IMR-90 (cell line): ENCODE measurements at regions not wholly inside any gene's neighbourhood (a gene's known extent, or its start where the extent isn't known, plus 50 kb on each side); places are given as distances from the start of the nearest gene placed in this dataset.

Source experiments
- ATAC-seq: fragments of 200-7000 bp; cut with Tn5 transposase; 2 replicates; pipeline ENCODE4 v1.9.1; 2020; ENCODE audit warnings: low read depth, mild to moderate bottlenecking, moderate library complexity
- BruUV-seq: library from RNA; stranded (reverse); fragments of 400-500 nt; replicated peaks from 2 replicates; lab custom pipeline; 2021; lab: Mats Ljungman, UMichigan
- CTCF ChIA-PET: fragments of 300-600 bp; formaldehyde crosslinking; extraction: SDS; loops from one replicate; lab custom pipeline; 2021; ENCODE audit warnings: antibody characterized with exemption; lab: Yijun Ruan, JAX
- POLR2A ChIA-PET: fragments of 300-600 bp; sonication (Branson Sonifier 250); formaldehyde crosslinking; loops from one replicate; lab custom pipeline; 2022; ENCODE audit warnings: antibody characterized with exemption; ENCODE audit not compliant: unreplicated experiment; lab: Charles Lee
- DNase-seq: peaks from one replicate; pipeline ENCODE4 v3.0.0; 2013
- H2AFZ ChIP-seq: replicated peaks from 2 replicates; pipeline ENCODE3; 2013; ENCODE audit warnings: low read length, mild to moderate bottlenecking; ENCODE audit not compliant: poor library complexity
- H2AK5ac ChIP-seq: 2 replicates; pipeline ENCODE4 v1.6.1; 2013; ENCODE audit warnings: low read depth, low read length, inconsistent platforms
- H2AK9ac ChIP-seq: replicated peaks from 2 replicates; pipeline ENCODE3; 2013; ENCODE audit warnings: mild to moderate bottlenecking, low read depth, low read length, moderate library complexity; ENCODE audit not compliant: poor library complexity
- H2BK120ac ChIP-seq: 2 replicates; pipeline ENCODE4 v1.6.1; 2013; ENCODE audit warnings: low read depth, low read length, inconsistent platforms
- H2BK15ac ChIP-seq: 3 replicates; pipeline ENCODE4 v1.6.1; 2013; ENCODE audit warnings: low read depth, low read length, inconsistent platforms
- H2BK20ac ChIP-seq: 2 replicates; pipeline ENCODE4 v1.6.1; 2013; ENCODE audit warnings: low read depth, mild to moderate bottlenecking, inconsistent platforms, low read length, moderate library complexity
- H2BK5ac ChIP-seq: 2 replicates; pipeline ENCODE4 v1.6.1; 2013; ENCODE audit warnings: mild to moderate bottlenecking, low read depth, low read length, inconsistent platforms; ENCODE audit not compliant: poor library complexity, severe bottlenecking
- H3K14ac ChIP-seq: replicated peaks from 2 replicates; pipeline ENCODE4 v1.6.1; 2013; ENCODE audit warnings: low read depth, low read length, inconsistent platforms
- H3K18ac ChIP-seq: 2 replicates; pipeline ENCODE4 v1.6.1; 2013; ENCODE audit warnings: low read depth, low read length, control low read depth
- H3K23ac ChIP-seq: 2 replicates; pipeline ENCODE4 v1.6.1; 2013; ENCODE audit warnings: low read depth, low read length, inconsistent platforms
- H3K27ac ChIP-seq: 2 replicates; pipeline ENCODE4 v1.5.1; 2013; ENCODE audit warnings: mild to moderate bottlenecking, control low read depth, low read length; ENCODE audit not compliant: insufficient read depth
- H3K27me3 ChIP-seq: 2 replicates; pipeline ENCODE4 v1.6.1; 2013; ENCODE audit warnings: low read length; ENCODE audit not compliant: control insufficient read depth, insufficient read depth
- H3K36me3 ChIP-seq: 2 replicates; pipeline ENCODE4 v1.6.1; 2013; ENCODE audit warnings: low read length, mixed read lengths; ENCODE audit not compliant: control insufficient read depth, insufficient read depth
- H3K4ac ChIP-seq: 2 replicates; pipeline ENCODE4 v1.6.1; 2013; ENCODE audit warnings: low read depth, low read length, inconsistent platforms
- H3K4me1 ChIP-seq: 2 replicates; pipeline ENCODE4 v1.6.1; 2013; ENCODE audit warnings: low read length, mixed read lengths; ENCODE audit not compliant: control insufficient read depth, insufficient read depth
- H3K4me2 ChIP-seq: 2 replicates; pipeline ENCODE4 v1.6.1; 2013; ENCODE audit warnings: low read depth, mild to moderate bottlenecking, control low read depth, low read length, moderate library complexity
- H3K4me3 ChIP-seq: 2 replicates; pipeline ENCODE4 v1.5.1; 2013; ENCODE audit warnings: low read depth, mild to moderate bottlenecking, control low read depth, low read length, moderate library complexity; ENCODE audit not compliant: insufficient read depth
- H3K56ac ChIP-seq: 2 replicates; pipeline ENCODE4 v1.6.1; 2013; ENCODE audit warnings: low read length, inconsistent platforms; ENCODE audit not compliant: insufficient read depth; ENCODE audit errors: extremely low read depth
- H3K79me1 ChIP-seq, 2 experiments: 2 replicates each; pipeline ENCODE4 v1.6.1; 2013; ENCODE audit warnings: low read length in 2 of 2, inconsistent platforms in 1 of 2, low read depth in 1 of 2
- H3K9ac ChIP-seq: 2 replicates; pipeline ENCODE4 v1.6.1; 2013; ENCODE audit warnings: low read depth, low read length, control low read depth
- H3K9me1 ChIP-seq: 2 replicates; pipeline ENCODE4 v1.6.1; 2013; ENCODE audit warnings: low read length, inconsistent platforms; ENCODE audit not compliant: insufficient read depth
- H3K9me3 ChIP-seq: 2 replicates; pipeline ENCODE4 v1.6.1; 2013; ENCODE audit warnings: low read length; ENCODE audit not compliant: control insufficient read depth, insufficient read depth
- H4K20me1 ChIP-seq: 2 replicates; pipeline ENCODE4 v1.6.1; 2013; ENCODE audit warnings: low read length, inconsistent platforms; ENCODE audit not compliant: insufficient read depth
- H4K5ac ChIP-seq: 2 replicates; pipeline ENCODE4 v1.6.1; 2013; ENCODE audit warnings: mild to moderate bottlenecking, low read depth, low read length, control low read depth
- H4K8ac ChIP-seq, 2 experiments: 2 replicates each; pipeline ENCODE4 v1.6.1; 2013; ENCODE audit warnings: low read depth in 2 of 2, low read length in 2 of 2, control low read depth in 1 of 2, inconsistent platforms in 1 of 2
- H4K91ac ChIP-seq: 2 replicates; pipeline ENCODE4 v1.6.1; 2013; ENCODE audit warnings: low read depth, low read length, inconsistent platforms; ENCODE audit not compliant: insufficient read depth
- BHLHE40 ChIP-seq: fragments of 150-350 bp; IDR thresholded peaks from 2 replicates; pipeline ENCODE4 v1.6.1; 2016; ENCODE audit warnings: mild to moderate bottlenecking, low read depth, low read length
- CHD1 ChIP-seq: IDR thresholded peaks from 2 replicates; pipeline ENCODE4 v1.6.1; 2012; ENCODE audit warnings: low read depth, low read length, improper control_type of control experiment
- FOS ChIP-seq: fragments of 150-350 bp; IDR thresholded peaks from 2 replicates; pipeline ENCODE4 v1.6.1; 2016; ENCODE audit warnings: low read depth, low read length
- MAZ ChIP-seq: IDR thresholded peaks from 2 replicates; pipeline ENCODE4 v1.6.1; 2012; ENCODE audit warnings: low read depth, mild to moderate bottlenecking, low read length, improper control_type of control experiment, moderate library complexity, borderline replicate concordance
- MXI1 ChIP-seq: IDR thresholded peaks from 2 replicates; pipeline ENCODE4 v1.6.1; 2012; ENCODE audit warnings: low read depth, mild to moderate bottlenecking, low read length, moderate library complexity, borderline replicate concordance
- WGBS, 2 experiments: methylation state at CpG; one replicate each; pipeline versions ENCODE4 v1.1.5 to v1.1.7; 2013; ENCODE audit warnings: missing lambda C conversion rate in 2 of 2; ENCODE audit not compliant: insufficient read length in 1 of 2; ENCODE audit errors: extremely low coverage in 2 of 2; 5-methylcytosine and 5-hydroxymethylcytosine counted together
- dilution Hi-C: fragments of 300-500 bp; cut with HindIII; formaldehyde crosslinking; loops from one replicate; pipeline ENCODE4 v1.14.3; 2018; ENCODE audit warnings: low sequenced_read_pairs; ENCODE audit not compliant: unreplicated experiment
- in situ Hi-C: fragments of 300-500 bp; cut with MboI; formaldehyde crosslinking; loops from 3 replicates; pipeline ENCODE4 v1.14.3; 2019; ENCODE audit warnings: low sequenced_read_pairs, inconsistent platforms, mixed read lengths
- intact Hi-C: fragments of 100-400 bp; cut with micrococcal nuclease; formaldehyde crosslinking; loops from 2 replicates; pipeline ENCODE4 v1.10.0; 2022

- H2AK5ac ChIP-seq, result no peak overlapping the region
- no peak overlapping the region for H3K14ac ChIP-seq
- H3K79me1 ChIP-seq, result no peaks in the 10 kb centered on the region
- H3K9me1 ChIP-seq, result no peaks in the 10 kb centered on the region
- no peak overlapping the region for H4K91ac ChIP-seq
- no TSS peak for BruUV-seq
- no peak overlapping the region for H4K5ac ChIP-seq
- no peak overlapping the region for H4K8ac ChIP-seq
- POLR2A ChIA-PET, result no interaction called here
- H3K9me3 ChIP-seq, result peaks cover 3% of the 10 kb centered on the region; the same call in 1 of the 2 replicates
- no peak overlapping the region for H3K4me2 ChIP-seq
- no peak overlapping the region for H2AK9ac ChIP-seq
- no peak overlapping the region for H3K4ac ChIP-seq
- in situ Hi-C loops, result no loop called here
- H3K56ac ChIP-seq, result no peak overlapping the region
- DNase-seq (no peak), ATAC-seq (no peak)
- 40% methylated on average over 2 of the region's 8 CpGs; no CpG with 5 or more reads in 1 of the 2 experiments for WGBS, 2 experiments
- H2BK20ac ChIP-seq, result no peak overlapping the region
- H2BK5ac ChIP-seq, result no peak overlapping the region
- dilution Hi-C loops, result no loop called here
- H3K18ac ChIP-seq, result no peak overlapping the region
- no peak overlapping the region for H3K23ac ChIP-seq
- H4K20me1 ChIP-seq, result no peaks in the 10 kb centered on the region
- intact Hi-C loops, result no loop called here
- TF ChIP-seq FOS, result no peak
- TF ChIP-seq CHD1, result no peak
- no peak for TF ChIP-seq MAZ
- no peak for TF ChIP-seq MXI1
- TF ChIP-seq BHLHE40, result no peak
- H3K4me1 ChIP-seq, result no peaks in the 10 kb centered on the region
- CTCF ChIA-PET, result no interaction called here
- no peaks in the 10 kb centered on the region for H3K36me3 ChIP-seq
- no peaks in the 10 kb centered on the region for H3K27me3 ChIP-seq
- H2AFZ ChIP-seq, result no peak overlapping the region
- no peak overlapping the region for H3K27ac ChIP-seq
- H3K9ac ChIP-seq, result no peak overlapping the region
- no peak overlapping the region for H3K4me3 ChIP-seq
- no peak overlapping the region for H2BK120ac ChIP-seq
- no peak overlapping the region for H2BK15ac ChIP-seq
Measured at GRCh38 chr20:22520381-22520780, 64.0 kb downstream of the FOXA2 start.
